GM20000 (cell line): ENCODE measurements at regions not wholly inside any gene's neighbourhood (a gene's known extent, or its start where the extent isn't known, plus 50 kb on each side); places are given as distances from the start of the nearest gene placed in this dataset.

Experiments used
- DNase-seq: peaks from one replicate; pipeline ENCODE4 v3.0.0; 2012; ENCODE audit warnings: low spot score
- CTCF ChIP-seq: IDR thresholded peaks from 2 replicates; pipeline ENCODE4 v1.5.1; 2012; ENCODE audit warnings: mild to moderate bottlenecking, control low read depth; ENCODE audit errors: extremely low read depth, missing control alignments

GRCh38 chr3:187978433-187979011, 175.4 kb upstream of the LPP start:
- no peak for TF ChIP-seq CTCF
- DNase-seq: no peak

DNA sequence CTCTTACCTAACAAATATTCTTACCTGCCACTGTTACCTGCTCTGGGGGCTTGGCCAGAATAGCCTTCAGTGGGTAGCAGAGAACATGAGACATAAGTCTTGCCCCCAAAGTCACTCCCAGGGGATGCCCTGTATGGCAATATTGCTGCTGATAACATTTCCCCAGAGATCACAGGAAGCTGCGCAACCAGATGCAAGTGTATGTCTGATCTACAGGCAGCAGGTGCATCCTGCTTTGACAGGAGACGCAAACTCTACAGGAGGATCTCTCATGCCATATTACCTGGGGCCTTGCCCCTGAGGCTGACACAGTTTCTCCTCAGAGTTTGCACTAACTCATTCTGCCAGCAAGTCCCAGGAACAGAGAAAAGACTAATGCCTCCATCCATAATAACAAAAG, 174.4 kb upstream of the LPP start:
- no peak for TF ChIP-seq CTCF

GRCh38 chr3:187980861-187981260, 173.1 kb upstream of the LPP start:
- TF ChIP-seq CTCF: no peak
- DNase-seq: no peak

More for the DNA sequence above, 174.4 kb upstream of the LPP start:
- DNase-seq: no peak

DNA sequence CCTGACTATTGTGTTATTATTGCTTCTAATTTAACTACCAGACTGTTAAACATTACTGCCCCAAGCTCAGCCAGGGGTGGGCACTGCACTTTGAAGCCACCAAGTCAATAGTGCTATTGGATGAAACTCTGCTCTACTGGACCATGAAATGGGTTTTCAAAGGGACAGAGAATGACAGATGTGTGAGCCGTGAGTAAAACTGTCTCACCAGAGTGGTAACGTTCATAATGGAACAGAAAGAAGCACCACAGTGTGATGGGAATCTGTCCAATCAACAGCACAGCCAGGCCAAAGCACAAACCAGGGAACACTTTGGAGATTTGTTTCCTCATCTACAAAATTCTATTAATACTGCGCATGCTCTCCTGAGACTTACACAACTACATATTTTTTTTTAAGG, 171.8 kb upstream of the LPP start:
- TF ChIP-seq CTCF: no peak
- no peak for DNase-seq

- no peak for TF ChIP-seq CTCF
- DNase-seq: no peak
Measured at GRCh38 chr3:187983484-187984124, 170.4 kb upstream of the LPP start.

DNA sequence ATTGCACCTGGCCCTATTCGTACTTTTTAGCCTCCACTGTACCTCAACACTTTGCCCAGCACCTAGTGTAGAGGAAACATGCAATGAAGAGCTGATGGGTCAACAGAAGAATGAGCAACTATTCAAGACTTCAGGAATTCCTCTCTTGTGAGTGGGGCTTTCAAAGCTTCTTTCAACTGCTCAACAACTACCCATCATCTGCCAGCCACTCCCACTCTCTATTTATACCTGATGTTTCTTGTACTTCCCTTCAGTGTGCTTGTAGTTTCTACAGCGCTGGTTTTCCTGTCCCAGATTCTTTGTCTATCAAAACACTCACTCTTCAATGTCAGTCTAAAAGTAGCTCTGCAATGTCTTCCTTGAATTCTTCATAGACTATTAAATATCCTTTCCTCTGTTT, 168.3 kb upstream of the LPP start:
- no peak for DNase-seq
- TF ChIP-seq CTCF: no peak

DNA sequence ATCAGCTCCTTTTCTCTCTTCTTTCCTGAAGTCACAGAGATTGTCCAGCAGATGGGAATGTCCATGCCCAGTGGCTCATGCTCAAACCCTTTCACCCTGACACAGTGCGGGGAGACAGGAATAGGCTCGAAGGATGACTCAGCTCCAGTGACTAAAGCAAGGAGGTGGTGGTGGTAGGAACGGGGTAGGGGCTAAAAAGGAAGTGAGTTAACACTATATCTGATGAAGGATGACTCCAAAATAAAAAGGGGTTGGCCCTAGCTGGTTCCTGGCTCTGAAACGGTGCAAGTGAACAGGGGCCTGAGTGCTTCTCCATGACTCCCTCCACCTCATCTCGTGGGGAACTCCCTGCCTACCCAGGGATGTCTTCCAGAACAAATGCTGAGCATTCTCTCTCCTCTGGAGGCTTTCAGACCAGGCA, 167.4 kb upstream of the LPP start:
- TF ChIP-seq CTCF: no peak
- DNase-seq: no peak
